ENCODE measurements at regions not wholly inside any gene's neighbourhood (a gene's known extent, or its start where the extent isn't known, plus 50 kb on each side); places are given as distances from the start of the nearest gene placed in this dataset.

DNA sequence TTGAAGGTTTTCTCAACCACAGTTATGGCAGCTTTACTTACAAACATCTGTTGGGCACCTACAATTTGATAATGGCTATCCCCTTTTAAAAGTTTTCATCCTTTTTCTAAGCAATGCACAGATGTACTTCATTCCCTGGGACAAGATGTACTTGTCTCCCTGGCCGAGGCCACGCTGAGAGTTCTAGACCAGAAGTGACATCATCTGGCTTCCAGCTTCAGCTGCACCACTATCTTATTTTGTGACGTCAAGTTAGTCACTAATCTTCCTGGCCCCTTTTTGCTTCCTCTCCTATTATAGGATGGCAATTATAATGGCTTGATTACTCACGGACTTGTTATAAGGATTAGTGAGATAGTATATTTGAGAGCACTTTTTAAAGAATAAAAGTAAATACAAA lies 386.4 kb downstream of the BCL11A start:
- no peak for DNase-seq

DNA sequence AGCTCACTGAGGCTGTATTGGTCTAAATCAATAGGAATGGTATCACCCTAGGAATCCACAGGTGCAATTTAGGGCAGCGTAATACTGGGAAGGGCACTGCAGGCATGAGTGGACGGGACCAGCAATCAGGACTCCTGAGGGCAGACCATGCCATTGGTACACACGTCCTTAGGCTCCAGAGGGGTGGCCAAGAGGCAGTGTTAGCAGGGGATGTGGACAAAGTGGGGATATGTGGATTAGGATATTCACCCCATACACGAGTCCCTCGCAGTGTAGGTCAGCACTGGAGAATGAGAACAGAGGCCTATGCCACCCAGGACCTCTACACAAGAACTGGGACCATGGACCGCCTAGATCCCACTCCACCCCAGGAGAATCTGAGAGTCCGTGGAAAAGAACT lies 389.8 kb downstream of the BCL11A start:
- DNase-seq, result no peak

DNA sequence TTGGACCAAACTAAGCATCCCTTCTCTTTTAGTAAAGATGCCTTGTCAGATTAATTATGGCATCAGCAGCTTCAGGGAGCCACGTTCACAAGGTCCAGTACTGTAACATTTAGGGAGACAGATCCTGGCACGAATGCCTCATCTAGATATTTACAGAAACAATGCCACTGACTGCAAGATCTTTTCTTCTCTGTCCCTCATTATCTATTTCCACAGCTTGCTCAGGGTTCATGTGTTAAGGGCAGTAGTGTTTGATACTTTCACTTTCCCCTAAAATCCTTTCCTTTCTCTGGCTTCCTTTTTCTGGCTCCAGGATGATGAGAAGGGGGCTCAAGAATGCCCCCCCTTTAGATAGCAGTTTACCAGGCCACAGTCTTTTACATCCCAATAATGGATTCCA lies 393.9 kb downstream of the BCL11A start:
- DNase-seq, result no peak

DNA sequence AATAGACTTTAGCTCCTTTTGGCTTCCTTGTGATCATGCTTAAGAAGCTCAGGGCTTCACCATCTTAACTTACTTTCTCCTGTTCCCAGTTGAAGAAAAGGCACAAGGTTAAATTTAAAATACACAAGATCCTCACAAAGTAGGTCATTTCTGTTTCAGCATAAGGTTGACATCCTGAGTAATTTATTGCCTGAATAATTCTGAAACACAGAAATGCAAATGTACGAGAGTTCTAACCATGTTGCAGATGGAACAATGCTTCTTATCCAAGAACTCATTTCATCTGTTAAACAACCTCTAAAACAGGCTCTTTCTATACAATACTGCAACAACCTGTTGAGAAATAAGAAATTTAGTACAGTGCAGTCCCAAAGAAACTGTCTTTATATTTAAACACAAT lies 395.2 kb downstream of the BCL11A start:
- no peak for DNase-seq

DNA sequence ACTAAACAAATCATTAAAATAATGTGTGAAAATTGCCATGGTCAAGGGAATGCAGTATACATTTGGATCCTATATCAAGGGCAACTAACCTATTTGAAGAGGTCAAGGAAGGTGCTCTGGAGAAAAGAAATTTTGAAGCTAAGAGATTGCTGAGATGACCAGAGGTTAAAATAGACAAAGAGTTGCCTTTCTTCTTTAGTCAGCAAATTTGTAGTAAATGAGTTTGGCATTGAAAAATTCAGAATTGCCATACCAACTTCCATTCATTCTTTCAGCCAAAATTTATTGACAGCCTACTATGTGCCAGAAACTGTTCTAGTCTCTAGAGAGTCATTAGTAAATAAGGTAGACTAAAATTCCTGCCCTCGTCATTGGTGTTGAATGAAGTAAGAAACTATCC lies 396.2 kb downstream of the BCL11A start:
- no peak for DNase-seq

DNA sequence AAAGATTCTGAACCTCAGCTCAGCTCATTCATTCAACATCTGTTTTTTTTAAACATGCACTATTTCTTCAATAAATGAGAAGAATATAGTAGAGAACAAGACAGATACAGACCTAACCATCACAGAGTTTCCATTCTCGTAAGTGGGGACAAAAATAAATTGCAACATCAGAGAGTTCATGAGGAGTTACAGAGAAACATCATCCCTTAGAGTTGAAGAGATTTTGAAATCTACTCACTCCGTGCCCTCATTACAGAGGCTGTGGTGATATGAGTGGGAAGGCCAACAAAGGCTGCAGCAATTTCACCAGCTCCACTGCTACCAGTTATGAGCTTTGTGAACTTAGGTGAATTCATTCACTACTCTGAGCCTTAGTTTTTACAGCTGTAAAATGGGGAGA lies 399.3 kb downstream of the BCL11A start:
- no peak for DNase-seq

DNA sequence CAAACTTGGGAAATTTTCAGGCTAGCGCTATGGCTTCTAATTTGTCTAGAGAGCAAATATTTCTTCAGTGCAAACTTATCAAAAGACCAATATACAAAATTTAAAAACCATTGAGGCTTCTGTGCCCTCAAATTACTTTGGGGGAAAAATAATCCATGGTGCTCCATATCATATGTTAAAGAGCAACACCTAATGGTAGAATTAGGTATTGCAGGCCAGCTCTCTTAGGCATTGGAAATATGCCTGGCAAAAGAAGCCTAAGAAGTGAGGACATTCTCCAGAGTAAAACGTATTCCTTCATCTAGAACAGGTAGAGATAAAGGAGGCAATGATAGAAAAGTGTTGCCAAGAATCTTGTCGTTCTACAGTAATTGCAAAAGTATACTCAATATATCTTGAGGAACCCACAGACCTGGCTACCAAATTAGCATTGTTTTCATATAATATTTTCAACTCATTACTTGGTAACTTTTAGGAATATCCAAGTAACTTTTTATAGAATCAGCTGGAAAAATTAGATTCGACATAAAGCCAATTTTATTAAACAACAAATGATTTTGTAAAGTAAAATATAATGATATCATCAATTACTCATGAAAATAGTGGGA lies 401.1 kb downstream of the BCL11A start:
- no peak for DNase-seq

DNA sequence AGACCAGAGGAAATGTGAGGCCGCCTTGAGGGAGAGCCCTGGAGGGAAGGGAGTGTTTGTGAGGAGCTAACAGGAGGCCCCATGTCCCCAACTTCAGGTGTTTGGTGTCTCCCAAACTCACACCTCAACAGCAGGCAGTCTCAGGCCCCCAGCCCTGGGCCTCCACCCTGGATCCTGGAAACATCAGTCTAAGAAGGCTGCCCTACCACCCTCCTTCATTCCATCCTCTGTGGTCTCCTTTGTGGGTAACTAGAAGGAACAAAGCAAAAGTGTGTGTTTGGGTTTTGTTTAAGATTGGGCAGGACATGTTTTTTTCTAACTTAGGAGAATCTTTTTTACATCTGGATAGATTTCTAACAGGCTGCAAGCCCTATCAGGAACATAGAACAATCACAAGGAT lies 404.3 kb downstream of the BCL11A start:
- no peak for DNase-seq

DNA sequence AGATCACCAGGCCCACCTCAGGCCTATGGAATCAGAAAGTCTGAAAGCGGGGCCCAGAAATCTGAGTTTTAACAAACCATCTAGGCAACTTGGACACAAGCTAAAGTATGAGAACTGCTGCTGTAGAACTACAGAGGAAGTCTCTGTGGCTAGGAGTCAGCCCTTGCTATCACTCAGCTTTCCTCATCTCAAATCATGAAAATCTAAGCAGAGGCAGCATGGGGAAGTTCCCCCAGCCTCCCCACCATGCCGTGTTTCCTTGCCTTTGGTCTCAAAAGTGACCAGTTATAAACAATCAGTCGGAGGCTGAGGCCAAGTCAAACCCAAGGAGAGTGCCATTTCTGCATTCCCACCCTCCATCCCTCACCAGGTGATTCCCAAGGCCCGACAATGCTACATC lies 404.7 kb downstream of the BCL11A start:
- no peak for DNase-seq

DNA sequence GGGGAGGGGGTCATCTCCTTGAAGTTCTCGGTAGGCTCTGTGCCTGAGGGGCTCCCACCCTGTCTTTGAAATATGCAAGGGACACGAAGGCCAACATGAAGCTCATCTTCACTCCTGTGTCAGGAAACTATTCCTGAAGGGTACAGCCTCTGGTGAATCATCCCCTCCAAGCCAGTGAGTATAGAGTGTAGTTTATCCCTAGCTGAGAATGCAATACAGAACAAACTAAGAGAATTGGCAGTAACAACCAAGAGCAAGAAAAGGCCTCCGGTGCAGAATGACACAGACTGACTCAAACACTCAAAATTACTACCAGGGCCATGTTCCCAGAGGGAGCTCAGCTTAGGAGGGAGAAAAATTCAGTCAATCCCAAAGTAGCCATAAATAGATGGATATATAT lies 413.3 kb downstream of the BCL11A start:
- no peak for DNase-seq

DNA sequence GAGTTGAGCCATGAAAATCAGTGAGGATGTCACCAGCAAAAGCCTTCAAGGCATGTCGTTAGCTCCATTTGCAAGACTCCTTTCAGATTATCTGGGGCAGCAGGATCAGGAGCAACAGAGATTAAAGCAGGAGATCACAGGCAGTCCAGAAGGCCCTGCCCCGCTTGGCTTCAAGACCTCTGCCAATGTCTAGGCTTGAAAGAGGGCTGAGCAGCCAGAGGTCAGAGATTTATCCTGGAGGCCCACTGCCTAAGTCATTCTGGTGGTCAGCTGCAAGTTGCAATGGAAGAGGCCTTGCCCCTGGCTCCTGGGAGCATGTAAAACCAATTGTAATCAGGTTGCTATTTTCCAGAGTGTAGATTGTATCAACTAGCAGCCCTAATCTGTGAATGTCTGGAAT lies 416.5 kb downstream of the BCL11A start:
- DNase-seq, result no peak

DNA sequence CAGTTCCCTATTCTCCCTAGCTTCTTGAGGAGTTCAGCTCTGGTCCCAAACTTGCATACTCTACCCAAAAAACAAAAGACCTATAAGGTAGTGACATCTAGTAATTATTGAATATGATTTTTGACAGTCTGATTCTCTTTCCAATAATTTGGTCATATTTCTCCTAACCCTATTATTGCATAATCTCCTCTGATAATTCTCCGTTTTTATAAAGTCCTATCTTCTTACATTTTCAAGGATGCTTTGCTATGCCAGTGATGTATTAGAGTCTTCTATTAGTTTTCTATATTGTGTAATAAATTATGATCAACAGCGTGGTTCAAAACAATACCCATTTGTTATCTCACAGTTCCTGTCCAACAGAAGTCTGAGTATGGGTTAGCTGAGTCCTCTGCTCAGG lies 426.3 kb downstream of the BCL11A start:
- DNase-seq, result no peak

DNA sequence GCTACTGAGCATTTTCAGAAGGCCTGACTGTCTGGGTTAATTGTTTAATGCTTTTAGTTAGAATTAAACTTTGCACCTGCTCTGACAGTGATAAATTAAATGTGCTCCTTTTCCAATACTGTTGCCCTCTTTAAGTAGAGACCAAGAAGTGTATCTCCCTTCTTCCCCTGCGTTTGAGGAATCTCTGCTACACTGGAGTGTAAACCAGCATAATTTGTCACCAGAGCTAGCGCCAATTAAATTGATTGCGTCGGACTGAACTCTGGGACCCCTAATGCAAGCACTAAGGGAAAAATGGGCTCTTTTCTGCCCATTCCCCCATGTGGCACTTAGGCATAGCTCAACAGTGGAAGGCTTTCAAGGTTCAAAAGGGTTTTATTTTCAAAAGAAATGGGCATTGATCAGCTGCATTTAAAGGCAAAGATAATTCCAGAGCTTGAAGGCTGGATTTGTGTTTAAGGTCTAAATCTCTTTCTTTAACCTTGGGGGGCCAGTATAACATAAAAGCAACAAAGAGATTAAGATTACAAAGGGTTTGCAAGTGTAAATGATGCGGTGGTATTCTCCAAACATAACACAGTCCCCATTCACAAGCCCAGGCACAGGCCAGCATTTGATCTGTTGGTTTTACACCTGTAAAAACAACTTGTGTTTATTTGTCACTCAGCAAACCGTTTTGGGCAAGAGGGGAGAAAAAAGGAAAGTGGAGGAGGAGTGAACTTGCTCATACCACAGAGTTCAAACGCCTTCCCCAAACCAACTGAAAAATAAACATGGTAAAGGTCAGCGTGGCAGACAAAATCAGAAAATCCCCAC lies 427.6 kb downstream of the BCL11A start:
- DNase-seq, result no peak

DNA sequence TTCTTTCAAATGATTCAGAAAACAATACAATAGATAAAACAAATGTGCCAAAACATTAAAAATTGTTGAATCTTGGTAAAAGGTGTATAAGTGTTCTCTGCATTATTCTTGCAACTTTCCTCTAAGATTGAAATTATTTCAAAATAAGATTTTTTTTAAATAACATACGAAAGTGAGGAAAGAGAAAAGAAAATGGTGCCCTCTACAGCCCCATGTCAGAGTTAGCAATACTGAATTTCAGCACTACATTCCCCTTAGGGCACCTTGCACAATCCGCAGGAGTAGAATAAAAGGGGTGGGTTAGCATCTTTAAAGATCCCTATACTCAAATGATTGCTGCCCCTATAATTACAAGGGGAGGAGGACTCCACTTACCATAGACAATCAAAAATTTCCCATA lies 433.7 kb downstream of the BCL11A start:
- DNase-seq, result no peak

DNA sequence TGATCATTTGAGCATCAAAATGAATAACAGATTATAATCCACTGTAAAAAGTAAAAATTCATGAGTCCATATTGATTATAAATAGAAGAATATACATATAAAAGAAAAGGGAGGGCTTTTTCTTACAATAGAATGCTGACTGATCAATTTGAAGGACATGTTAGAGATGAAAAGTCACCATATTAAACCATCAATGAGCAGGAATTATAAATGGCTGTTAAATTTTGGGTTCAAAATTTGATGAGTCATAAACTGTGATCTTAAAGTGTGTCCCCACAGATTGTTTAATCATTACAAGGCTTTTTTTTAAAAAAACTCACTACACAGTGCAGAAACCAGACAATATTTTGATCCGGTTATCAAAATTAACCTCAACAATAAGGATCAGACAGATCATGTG lies 434.5 kb downstream of the BCL11A start:
- DNase-seq, result no peak

DNA sequence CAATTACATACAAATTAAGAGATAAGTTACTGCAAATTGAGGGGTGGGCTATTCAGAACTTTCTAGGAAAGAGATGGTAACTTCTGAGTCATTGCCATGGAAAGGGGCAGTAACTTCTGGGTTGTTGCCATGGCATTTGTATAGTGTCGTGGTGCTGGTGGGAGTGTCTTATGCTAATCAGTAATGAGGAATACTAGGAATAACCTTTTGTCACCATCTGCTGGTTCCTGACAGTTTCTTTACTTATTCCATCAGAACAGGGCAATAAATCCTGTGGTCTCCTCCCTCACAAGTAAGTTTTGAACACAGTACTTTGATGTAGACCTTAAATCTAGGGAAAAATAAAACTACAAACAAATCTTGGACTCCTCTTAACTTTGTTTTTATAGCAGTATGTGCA lies 435.4 kb downstream of the BCL11A start:
- DNase-seq, result no peak

DNA sequence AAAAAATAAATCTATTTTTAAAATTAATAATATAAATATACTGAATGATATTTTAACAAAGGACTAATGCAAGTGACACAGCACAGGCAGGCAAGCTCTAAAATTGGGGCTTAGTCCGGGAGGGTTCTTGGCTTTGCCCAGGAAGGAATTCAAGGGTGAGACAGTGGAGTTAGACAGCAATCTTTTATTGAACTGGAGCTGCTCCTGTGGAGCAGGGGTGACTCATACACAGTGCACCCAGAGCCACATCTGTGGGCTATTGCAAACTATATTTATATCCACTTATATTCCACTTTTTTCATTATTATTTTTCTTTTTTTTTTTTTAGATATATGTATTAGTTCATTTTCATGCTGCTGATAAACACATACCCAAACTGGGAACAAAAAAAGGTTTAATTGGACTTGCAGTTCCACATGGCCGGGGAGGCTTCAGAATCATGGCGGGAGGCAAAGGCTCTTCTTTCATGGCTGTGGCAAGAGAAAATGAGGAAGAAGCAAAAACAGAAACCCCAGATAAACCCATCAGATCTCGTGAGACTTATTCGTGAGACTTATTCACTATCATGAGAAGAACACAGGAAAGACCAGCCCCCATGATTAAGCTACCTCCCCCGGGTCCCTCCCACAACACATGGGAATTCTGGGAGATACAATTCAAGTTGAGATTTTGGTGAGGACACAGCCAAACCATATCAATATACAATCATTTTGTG lies 437.1 kb downstream of the BCL11A start:
- DNase-seq, result no peak

DNA sequence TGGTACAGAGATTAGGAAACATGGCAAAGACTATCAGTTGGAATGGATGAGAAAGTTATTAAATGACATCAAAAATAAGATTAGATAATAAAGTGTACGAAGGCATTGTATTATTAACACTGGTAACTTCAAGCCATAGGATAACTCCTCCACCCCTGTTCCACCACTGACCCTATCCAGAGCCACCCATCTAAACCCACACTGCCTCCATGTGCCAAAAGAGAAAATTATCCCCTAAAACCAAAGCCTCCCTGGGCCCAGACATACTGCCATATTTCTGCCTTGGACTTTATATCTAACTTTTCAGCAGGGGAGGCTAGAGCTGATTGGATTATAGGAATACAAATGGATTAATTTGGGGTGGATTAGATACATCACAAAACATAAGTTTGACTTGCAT lies 443.7 kb downstream of the BCL11A start:
- no peak for DNase-seq

DNA sequence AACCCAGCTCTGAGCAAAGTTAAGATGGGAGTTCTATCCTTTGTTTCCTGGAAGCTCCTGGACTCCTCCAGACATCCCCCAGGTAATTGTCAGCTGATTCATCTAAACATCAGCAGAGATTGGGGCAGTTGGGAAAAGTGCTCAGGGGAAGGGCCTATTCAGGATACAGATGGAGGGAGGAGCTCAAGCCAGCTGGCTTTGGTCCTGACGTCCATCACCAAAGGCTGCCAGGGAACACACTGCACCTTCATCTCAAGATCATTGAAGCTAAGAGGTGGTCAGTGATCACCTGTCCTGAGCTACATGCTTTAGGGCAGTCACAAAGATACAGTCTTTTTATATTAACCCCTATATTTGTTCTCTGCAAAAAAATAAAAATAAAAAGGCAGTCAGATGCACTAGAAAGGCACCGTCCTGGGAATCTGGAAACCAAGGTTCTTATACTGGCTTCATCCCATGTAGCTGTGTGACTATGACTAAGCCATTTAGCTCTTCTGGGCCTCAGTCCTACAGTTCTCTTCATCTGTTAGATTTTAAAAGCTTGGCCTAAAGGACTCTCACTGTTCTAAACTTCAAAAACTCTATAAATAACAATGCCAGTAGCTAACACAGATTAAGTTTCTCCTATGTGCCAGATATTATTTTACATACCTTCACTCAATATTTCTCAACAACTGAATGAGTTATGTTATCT lies 446.5 kb downstream of the BCL11A start:
- no peak for DNase-seq

DNA sequence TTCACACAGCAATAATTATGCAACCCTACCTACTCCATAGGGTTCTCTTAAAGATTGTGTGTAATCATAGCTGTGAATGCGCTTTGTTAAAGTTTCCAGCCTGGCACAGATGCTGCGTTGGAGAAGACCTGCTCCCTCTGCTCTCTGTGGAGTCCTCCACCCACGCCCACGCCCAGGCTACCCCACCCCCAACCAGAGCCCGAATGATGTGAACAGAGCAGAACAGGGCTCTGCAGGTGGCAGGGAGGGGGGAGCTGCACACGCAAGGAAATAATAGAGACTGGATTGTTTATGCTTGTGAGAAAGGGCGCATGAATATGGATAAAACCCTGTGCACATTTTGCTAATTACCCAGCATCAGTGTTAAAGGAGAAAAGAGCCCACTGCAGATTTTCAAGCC lies 447.5 kb downstream of the BCL11A start:
- peak in 1 of 51 donors; percentile 3 for DNase-seq

DNA sequence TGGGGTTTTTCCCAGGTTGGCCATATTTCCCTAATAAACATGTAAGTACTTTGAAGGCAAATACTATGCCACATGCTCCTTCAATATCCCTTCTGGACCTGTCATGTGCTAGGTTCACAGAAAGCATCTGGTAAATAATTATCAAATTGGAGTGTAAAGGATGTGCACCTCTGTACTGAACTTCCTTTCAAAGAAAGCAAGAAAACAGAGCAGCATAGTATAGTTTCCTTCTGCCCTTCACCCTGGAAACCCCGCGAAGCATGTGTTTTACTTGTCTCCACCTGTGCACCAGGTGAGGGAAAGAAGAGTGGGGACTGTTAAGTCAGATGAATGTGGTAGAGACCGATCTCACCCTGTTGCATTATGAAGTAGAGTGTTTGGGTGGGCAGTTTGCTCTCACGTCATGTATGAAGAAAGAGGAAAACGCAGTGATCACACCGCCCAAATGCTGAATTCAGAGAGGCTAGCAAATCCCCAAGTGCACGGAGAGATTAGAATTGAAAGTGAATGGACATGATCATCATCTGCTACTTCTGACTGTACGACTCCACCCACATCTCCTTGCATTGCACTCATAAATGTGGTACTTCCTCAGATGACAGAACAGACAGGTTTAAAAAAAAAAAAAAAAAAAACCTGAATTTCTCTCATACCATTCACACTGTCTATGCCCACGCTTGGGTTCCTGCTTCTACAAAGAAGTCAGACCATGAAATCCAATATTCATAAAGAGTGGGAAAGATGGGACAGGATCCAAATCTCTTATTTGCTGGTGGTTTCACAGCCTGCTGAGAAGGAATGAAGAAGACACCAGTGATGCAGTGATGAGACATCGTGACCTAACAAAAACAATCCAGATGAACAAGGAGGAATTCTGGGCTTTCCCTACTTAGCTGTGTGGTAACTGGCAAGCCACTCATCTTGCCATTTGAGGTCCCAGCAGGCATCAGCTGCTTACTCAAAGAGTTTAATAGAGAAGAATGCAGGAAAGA lies 448.6 kb downstream of the BCL11A start:
- peak in 1 of 51 donors; percentile 50 for DNase-seq
